ENCODE measurements at regions not wholly inside any gene's neighbourhood (a gene's known extent, or its start where the extent isn't known, plus 50 kb on each side); places are given as distances from the start of the nearest gene placed in this dataset.
"Not testable (repeated sequence)": the region's sequence is repeated elsewhere in the genome, so short reads cannot be mapped to it uniquely, and the experiment has no call there.

- no peak for DNase-seq
These were observed 123.3 kb downstream of the ARL4C start for GRCh38 chr2:234373481-234374149.

- DNase-seq: no peak
These were observed 123.8 kb downstream of the ARL4C start for GRCh38 chr2:234373060-234373459.

- no peak for DNase-seq
These were observed 124.4 kb downstream of the ARL4C start for GRCh38 chr2:234372506-234372905.

GRCh38 chr2:234368861-234369261 lies 128.0 kb downstream of the ARL4C start:
- peak; percentile 21 for DNase-seq

GRCh38 chr2:234366891-234367290 lies 130.0 kb downstream of the ARL4C start:
- DNase-seq: no peak

GRCh38 chr2:234364661-234365060 lies 132.2 kb downstream of the ARL4C start:
- no peak for DNase-seq

GRCh38 chr2:234363647-234364294 lies 133.1 kb downstream of the ARL4C start:
- DNase-seq: no peak

GRCh38 chr2:234363011-234363487 lies 133.8 kb downstream of the ARL4C start:
- DNase-seq: no peak

GRCh38 chr2:234360313-234360975 lies 136.4 kb downstream of the ARL4C start:
- DNase-seq: not testable (repeated sequence)

- no peak for DNase-seq
These were observed 139.2 kb downstream of the ARL4C start for GRCh38 chr2:234357666-234358065.

- no peak for DNase-seq
These were observed 141.0 kb downstream of the ARL4C start for GRCh38 chr2:234355808-234356365.

- no peak for DNase-seq
These were observed 141.7 kb downstream of the ARL4C start for GRCh38 chr2:234355021-234355720.

GRCh38 chr2:234352270-234352669 lies 144.6 kb downstream of the ARL4C start:
- no peak for DNase-seq

GRCh38 chr2:234351866-234352265 lies 145.0 kb downstream of the ARL4C start:
- DNase-seq: not testable (repeated sequence)

GRCh38 chr2:234348081-234348480 lies 148.8 kb downstream of the ARL4C start:
- DNase-seq: no peak

- no peak for DNase-seq
These were observed 151.0 kb downstream of the ARL4C start for GRCh38 chr2:234345921-234346320.

- DNase-seq: no peak
These were observed 152.9 kb downstream of the ARL4C start for GRCh38 chr2:234344012-234344411.

GRCh38 chr2:234343372-234343771 lies 153.5 kb downstream of the ARL4C start:
- DNase-seq: no peak

GRCh38 chr2:234341306-234341985 lies 155.4 kb downstream of the ARL4C start:
- no peak for DNase-seq

GRCh38 chr2:234339501-234339900 lies 157.4 kb downstream of the ARL4C start:
- no peak for DNase-seq

- DNase-seq: no peak
These were observed 157.9 kb downstream of the ARL4C start for GRCh38 chr2:234339011-234339410.

- DNase-seq: no peak
These were observed 161.1 kb downstream of the ARL4C start for GRCh38 chr2:234335661-234336228.

Data from NK-92 treated with Interleukin-12 subunit alpha and Interleukin-12 subunit beta, amount 100 ng/mL, for 24 hours (cell line).